Kasumi-1 (cell line): ENCODE measurements at regions not wholly inside any gene's neighbourhood (a gene's known extent, or its start where the extent isn't known, plus 50 kb on each side); places are given as distances from the start of the nearest gene placed in this dataset.

Experiments used
- DNase-seq, 2 experiments: peaks; one replicate each; lab custom pipeline; 2025; lab: John Stamatoyannopoulos, UW

DNA sequence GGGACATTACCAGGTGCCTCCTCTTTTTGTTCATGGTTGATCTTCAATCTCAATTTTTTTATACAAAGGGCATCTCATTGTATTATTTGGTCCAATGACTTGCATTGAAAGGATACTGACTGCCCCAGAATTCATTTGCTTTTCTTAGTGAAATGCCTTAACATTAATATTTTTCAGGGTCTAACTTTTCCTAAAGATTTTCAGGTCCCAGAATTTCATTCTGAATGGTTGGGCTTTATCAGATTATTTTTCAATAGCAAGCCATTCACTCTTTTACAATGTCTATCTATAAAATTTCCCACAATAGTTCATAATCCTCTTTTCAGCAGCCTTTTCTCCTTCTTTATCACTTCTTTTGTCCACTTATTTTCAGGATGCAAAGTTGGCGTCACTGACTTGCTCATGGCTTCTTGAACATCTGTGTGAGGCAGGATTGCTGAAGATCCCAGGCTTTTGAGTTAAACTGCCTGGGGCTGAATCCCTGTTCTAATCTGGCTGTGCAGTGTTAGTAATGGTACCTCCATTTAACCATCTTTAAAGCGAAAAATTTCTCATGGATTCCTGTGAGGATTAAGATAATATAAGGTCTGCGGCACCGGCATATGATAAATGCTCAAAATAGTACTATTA lies 131.7 kb upstream of the HDAC9 start:
- DNase-seq: no peak

- DNase-seq: no peak
Observed at GRCh38 chr7:18364396-18364795, 131.2 kb upstream of the HDAC9 start.

DNA sequence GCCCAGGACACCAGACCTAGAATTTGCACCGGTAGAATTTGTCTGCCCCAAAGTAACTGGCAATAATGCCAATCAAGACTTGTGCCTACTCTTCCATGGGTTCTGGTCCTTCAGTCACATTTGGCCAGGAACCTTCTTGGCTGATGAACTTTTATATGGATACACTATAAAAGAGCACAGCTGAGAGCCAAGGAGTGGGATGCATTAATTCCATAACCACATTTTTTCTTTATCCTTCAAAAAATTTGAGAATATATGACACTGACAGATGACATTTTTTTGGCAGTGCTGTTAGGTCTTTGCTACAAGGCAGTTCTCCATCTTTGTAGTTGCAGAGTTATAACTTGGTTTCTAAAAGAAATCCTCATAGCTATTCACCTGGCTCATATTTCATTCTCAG lies 129.2 kb upstream of the HDAC9 start:
- no peak for DNase-seq

DNA sequence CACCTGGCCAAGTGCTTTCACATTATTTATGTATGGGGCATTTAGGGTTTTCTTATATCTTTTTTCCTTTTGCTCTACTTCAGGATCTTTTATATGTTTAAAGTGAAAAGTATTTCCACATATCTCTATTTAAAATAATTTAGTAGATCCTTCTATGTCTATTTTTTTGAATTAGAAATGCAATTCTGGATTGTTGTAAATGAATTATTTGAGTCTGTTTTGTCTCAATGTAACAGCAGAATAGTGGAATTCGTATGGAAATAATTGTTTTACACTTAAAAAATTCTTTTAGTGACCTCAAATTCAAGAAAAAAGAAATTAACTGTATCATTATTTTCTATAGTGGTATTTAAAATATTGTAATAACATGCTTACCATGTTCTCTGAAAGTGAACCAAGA lies 126.5 kb upstream of the HDAC9 start:
- DNase-seq: no peak

DNA sequence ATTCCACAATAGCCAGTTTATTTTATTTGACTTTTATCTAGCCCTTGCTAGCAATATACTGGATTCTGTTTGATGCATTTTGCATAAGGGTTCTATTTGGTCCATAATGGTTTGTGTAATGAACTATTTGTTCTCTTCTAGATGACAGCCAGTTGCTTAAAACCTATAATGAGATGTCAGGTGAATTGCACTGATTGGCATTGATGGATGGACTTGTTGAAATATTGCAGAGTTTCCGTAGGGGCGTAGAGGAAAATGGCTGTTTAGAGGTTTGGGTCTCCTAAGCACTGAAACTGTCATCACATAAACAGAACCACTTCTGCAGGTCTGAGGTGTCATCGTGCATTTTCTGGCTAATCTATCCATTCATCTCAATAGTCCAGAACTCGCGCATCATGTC lies 124.9 kb upstream of the HDAC9 start:
- no peak for DNase-seq

GRCh38 chr7:18378989-18379605 lies 116.5 kb upstream of the HDAC9 start:
- no peak for DNase-seq

GRCh38 chr7:18384491-18385143 lies 110.9 kb upstream of the HDAC9 start:
- DNase-seq: no peak

DNA sequence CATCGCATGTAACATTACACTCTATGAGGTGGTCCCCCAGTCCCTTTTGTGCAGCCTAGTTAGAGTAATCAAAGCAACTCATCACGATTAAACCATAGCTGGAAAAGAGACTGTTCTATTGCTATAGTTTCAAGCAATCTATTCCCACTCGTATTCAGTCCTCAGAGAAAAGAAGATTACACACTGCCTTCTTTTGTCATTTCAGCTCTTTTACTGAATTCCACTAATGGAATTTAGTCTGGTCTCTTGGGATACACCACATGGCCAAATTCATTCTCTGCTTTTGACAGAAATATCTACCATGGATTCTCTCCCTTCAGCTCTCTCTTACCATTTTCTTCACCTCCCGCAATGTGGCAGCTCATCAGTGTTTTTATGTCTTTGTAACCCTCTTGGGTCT lies 108.9 kb upstream of the HDAC9 start:
- DNase-seq: no peak

DNA sequence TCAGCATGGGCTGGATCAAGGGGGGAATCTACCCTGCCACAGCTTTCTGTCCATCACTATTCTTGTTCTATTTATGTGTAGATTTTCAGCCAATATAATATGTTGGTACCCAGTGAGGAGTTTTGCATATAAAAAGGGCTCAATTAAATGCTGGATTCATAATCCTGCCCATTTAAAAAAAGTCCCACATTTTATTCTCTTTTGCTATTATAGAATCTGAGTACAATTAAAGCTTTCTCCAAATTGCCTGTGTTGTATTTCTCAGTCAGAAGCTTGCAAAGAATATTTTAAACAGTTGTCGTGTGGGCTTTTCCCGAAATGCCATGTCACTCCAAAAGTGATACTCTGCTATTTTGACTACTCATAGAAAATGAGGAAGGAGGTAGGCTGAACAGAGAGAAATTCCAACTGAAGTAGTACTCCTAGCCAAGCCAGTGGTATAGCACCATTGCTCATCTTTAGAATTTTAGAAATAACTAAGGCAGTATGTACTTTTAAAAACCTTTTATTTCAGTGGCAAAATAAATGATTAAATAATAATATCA lies 108.3 kb upstream of the HDAC9 start:
- DNase-seq: no peak

GRCh38 chr7:18390535-18390907 lies 105.0 kb upstream of the HDAC9 start:
- DNase-seq: no peak

DNA sequence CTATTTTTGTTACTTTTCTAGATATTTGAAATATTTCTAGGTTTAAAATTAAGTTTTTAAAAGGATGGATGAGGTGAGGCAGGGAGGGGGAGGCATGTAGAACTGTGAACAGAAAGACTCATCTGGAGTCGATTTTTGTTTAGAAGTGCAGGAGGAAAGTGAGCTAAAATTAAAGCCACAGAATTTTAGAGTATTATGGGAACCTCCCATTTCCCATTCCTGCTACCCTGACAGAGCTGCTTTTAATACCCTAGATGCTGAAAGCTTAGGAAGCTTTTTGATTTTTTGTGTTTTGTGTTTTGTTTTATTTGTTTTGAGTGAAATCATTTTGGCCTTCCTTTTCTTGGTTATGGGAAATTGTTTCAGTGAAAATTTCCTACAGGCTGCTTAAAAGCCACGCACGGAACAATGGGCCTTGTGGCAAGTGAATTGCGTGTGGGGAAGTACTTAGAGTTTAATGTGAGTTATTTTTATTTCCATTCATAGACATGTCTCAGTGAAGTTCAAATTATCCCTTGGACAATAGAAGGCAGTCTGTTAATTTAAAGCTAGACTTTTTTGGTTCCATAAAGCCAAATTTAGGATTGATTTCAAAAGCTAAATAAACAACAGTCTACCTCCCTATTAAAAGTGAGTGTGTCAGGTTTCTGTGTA lies 102.0 kb upstream of the HDAC9 start:
- DNase-seq: no peak

- DNase-seq: no peak
Observed at GRCh38 chr7:18395868-18396267, 99.7 kb upstream of the HDAC9 start.

DNA sequence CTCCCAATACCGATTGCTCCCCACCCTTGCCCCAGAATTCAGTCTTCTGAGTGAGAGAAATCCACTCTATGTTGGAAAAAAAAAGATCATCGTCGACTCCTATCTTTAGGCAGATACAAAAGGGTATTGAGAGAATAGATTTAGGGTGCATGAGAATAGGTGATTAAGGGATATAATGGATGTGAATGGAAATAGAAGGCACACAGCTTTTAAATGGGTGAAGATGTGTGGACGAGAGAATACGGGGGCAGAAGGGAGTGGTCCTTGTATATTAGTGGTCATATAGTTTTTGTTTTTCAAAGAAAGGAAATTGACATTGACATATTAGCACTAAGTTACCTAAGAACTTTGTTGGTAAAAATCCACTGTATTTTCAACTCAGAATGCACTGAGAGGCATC lies 98.6 kb upstream of the HDAC9 start:
- no peak for DNase-seq

GRCh38 chr7:18399436-18400235 lies 95.9 kb upstream of the HDAC9 start:
- DNase-seq: no peak

- DNase-seq: no peak
Observed at GRCh38 chr7:18400275-18400674, 95.3 kb upstream of the HDAC9 start.

DNA sequence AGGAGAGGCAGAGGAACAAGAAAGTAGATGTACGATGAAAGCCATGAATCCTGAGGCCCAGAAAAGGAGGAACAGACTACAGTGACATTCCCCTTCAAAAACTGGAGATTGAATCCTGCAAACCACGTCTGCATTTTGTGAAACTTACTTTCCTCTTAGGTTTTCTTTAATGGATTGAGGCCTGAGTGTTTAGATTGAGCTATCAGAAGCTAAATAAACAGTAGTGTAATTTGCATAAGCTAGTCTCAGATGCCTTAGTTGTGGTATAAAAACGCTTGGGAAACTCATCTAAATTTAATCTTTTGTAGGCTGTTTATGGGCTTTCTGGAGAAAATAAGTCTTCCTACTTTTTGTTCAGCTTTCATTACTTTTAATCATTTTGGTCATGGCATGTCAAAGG lies 94.8 kb upstream of the HDAC9 start:
- no peak for DNase-seq

- DNase-seq: peak; percentile 10 to 18
Observed at GRCh38 chr7:18401757-18402156, 93.8 kb upstream of the HDAC9 start.

GRCh38 chr7:18402488-18403183 lies 92.9 kb upstream of the HDAC9 start:
- DNase-seq: no peak

- peak; percentile 34 to 44 for DNase-seq
Observed at GRCh38 chr7:18405726-18406125, 89.8 kb upstream of the HDAC9 start.

DNA sequence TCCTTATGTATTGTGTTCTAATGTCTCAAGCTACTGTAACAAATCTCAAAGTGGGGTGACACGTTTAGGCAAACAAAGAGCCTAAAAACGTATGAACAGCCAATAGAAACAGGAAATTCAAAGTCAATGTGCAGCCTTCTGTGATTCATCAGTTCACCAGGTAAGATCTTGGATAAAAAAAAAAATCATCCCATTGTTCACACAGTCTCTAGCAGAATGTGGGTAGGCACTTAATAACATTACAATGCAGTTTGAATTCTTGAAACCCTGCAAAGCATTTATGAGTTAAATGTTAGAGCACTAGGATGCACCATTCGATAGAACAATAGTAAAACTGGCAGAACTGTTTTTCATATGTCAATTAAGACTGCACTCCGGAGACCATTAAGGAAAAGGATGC lies 88.2 kb upstream of the HDAC9 start:
- no peak for DNase-seq

- no peak for DNase-seq
Observed at GRCh38 chr7:18408461-18408860, 87.1 kb upstream of the HDAC9 start.
